ENCODE measurements at regions not wholly inside any gene's neighbourhood (a gene's known extent, or its start where the extent isn't known, plus 50 kb on each side); places are given as distances from the start of the nearest gene placed in this dataset.

- TF ChIP-seq EP300 (IDR thresholded peaks at IDR 0.05; ENCODE audit: borderline replicate concordance in 1 of 2, low read depth in 2 of 2, low read length in 2 of 2) (no peak), EZH2 (IDR thresholded peaks at IDR 0.05; ENCODE audit: low read depth, low read length, severe bottlenecking) (no peak), ZNF274 (IDR thresholded peaks at IDR 0.05; ENCODE audit: borderline replicate concordance, extremely low read depth, low read length) (no peak), CTCF (IDR thresholded peaks at IDR 0.05; ENCODE audit: control extremely low read depth in 1 of 3, insufficient read depth in 1 of 3, low read depth in 1 of 3, low read length in 3 of 3) (no peak), RNF2 (IDR thresholded peaks at IDR 0.05; ENCODE audit: borderline replicate concordance, low read depth, low read length, missing control alignments, poor library complexity, severe bottlenecking) (no peak), CREB1 (IDR thresholded peaks at IDR 0.05) (no peak)
Observed at GRCh38 chr1:58885998-58886397, 102.2 kb upstream of the JUN start.

All from H1 (cell line).